Stimulated activated CD4-positive, alpha-beta T cell treated with anti-CD3 and anti-CD28 coated beads, Interleukin-2, amount 100 ng/mL, for 4 hours (primary cell): ENCODE measurements at regions not wholly inside any gene's neighbourhood (a gene's known extent, or its start where the extent isn't known, plus 50 kb on each side); places are given as distances from the start of the nearest gene placed in this dataset.

Source experiments
- DNase-seq: peaks from one replicate; pipeline ENCODE4 v3.0.0-alpha.2; 2020; ENCODE audit warnings: low read depth

GRCh38 chr21:41631564-41632461 lies 123.9 kb upstream of the TMPRSS2 start:
- no peak for DNase-seq

GRCh38 chr21:41630917-41631316 lies 123.0 kb upstream of the TMPRSS2 start:
- no peak for DNase-seq

GRCh38 chr21:41630249-41630648 lies 122.3 kb upstream of the TMPRSS2 start:
- DNase-seq = no peak

GRCh38 chr21:41628256-41628655 lies 120.3 kb upstream of the TMPRSS2 start:
- no peak for DNase-seq

- no peak for DNase-seq
Observed at GRCh38 chr21:41627428-41627827, 119.5 kb upstream of the TMPRSS2 start.

- no peak for DNase-seq
Observed at GRCh38 chr21:41626021-41626420, 118.1 kb upstream of the TMPRSS2 start.

GRCh38 chr21:41625428-41625827 lies 117.5 kb upstream of the TMPRSS2 start:
- DNase-seq = no peak

GRCh38 chr21:41624674-41625310 lies 116.8 kb upstream of the TMPRSS2 start:
- no peak for DNase-seq

- no peak for DNase-seq
Observed at GRCh38 chr21:41623945-41624344, 116.0 kb upstream of the TMPRSS2 start.

GRCh38 chr21:41622831-41623548 lies 115.0 kb upstream of the TMPRSS2 start:
- no peak for DNase-seq

- DNase-seq = no peak
Observed at GRCh38 chr21:41622201-41622600, 114.2 kb upstream of the TMPRSS2 start.

GRCh38 chr21:41621513-41621912 lies 113.6 kb upstream of the TMPRSS2 start:
- DNase-seq = no peak

GRCh38 chr21:41620982-41621381 lies 113.0 kb upstream of the TMPRSS2 start:
- no peak for DNase-seq

GRCh38 chr21:41620541-41620940 lies 112.6 kb upstream of the TMPRSS2 start:
- DNase-seq = no peak

- DNase-seq = no peak
Observed at GRCh38 chr21:41616031-41616591, 108.2 kb upstream of the TMPRSS2 start.

GRCh38 chr21:41615613-41616012 lies 107.7 kb upstream of the TMPRSS2 start:
- no peak for DNase-seq

GRCh38 chr21:41614511-41614910 lies 106.6 kb upstream of the TMPRSS2 start:
- no peak for DNase-seq

- no peak for DNase-seq
Observed at GRCh38 chr21:41613533-41613909, 105.6 kb upstream of the TMPRSS2 start.

- DNase-seq = no peak
Observed at GRCh38 chr21:41612674-41613532, 104.9 kb upstream of the TMPRSS2 start.

- no peak for DNase-seq
Observed at GRCh38 chr21:41611966-41612606, 104.1 kb upstream of the TMPRSS2 start.

GRCh38 chr21:41611441-41611840 lies 103.5 kb upstream of the TMPRSS2 start:
- DNase-seq = no peak
